ENCODE measurements at regions not wholly inside any gene's neighbourhood (a gene's known extent, or its start where the extent isn't known, plus 50 kb on each side); places are given as distances from the start of the nearest gene placed in this dataset.

DNA sequence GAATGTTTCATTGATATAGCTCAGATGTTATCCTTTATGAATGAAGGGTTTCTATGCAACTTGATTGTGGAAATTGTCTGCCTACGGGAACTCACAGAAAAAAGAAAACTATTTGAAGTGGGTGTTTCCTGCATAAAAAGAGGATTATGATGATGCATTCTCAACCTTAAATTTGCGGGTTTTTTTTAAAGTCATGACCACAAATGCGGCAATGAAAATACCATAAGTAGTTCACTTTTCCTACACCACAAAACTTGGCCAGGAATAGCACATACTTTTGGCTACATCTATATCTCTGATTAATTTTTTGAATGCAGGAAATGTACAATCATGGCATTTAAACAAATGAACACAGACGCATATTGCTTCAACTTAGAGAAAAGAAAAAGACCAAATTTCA is 754.7 kb downstream of the DTWD2 start:
- POLR2A ChIA-PET = no interaction called here
- Mint-ChIP-seq H3K4me1 (ENCODE audit: low read depth) (no peaks in the 10 kb centered on the region), H3K4me3 (no peak overlapping the region), H3K27me3 (no peaks in the 10 kb centered on the region), H3K9me3 (peaks cover 7% of the 10 kb centered on the region), H3K36me3 (ENCODE audit: low read depth) (no peaks in the 10 kb centered on the region), H3K27ac (no peak overlapping the region)
- intact Hi-C loops (cut with micrococcal nuclease) = no loop called here
- CTCF ChIA-PET = no interaction called here
- TF ChIP-seq, protein P1, sequence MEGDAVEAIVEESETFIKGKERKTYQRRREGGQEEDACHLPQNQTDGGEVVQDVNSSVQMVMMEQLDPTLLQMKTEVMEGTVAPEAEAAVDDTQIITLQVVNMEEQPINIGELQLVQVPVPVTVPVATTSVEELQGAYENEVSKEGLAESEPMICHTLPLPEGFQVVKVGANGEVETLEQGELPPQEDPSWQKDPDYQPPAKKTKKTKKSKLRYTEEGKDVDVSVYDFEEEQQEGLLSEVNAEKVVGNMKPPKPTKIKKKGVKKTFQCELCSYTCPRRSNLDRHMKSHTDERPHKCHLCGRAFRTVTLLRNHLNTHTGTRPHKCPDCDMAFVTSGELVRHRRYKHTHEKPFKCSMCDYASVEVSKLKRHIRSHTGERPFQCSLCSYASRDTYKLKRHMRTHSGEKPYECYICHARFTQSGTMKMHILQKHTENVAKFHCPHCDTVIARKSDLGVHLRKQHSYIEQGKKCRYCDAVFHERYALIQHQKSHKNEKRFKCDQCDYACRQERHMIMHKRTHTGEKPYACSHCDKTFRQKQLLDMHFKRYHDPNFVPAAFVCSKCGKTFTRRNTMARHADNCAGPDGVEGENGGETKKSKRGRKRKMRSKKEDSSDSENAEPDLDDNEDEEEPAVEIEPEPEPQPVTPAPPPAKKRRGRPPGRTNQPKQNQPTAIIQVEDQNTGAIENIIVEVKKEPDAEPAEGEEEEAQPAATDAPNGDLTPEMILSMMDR (IDR thresholded peaks at IDR 0.05) = no peak
- ATAC-seq (no peak), DNase-seq (no peak)

DNA sequence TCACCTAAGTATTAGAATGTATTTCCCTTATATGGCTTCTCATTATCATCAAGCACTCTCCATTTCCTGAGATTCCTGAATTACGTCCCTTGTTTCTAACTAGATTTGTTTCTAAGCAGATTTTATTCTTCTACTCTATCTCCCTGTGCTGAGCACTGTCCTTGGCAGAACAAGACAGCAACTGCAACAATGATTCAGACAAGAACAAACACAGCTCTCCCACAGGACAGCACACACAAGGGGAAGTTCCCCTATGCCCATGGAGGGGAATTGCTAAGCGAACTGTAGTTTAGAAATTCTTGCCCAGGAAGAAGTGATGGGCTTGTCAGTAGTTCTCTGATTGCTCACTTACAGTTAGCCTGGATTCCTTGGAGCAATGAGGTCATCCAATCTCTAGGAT is 759.9 kb downstream of the DTWD2 start:
- ChIA-PET POLR2A (no interaction called here), CTCF (no interaction called here)
- peaks cover 9% of the 10 kb centered on the region for H3K9me3 Mint-ChIP-seq
- intact Hi-C loops (cut with micrococcal nuclease) = no loop called here
- no peak overlapping the region for H3K27ac Mint-ChIP-seq
- ATAC-seq (no peak), DNase-seq (no peak)
- TF ChIP-seq, protein P1 (IDR thresholded peaks at IDR 0.05) = no peak
- no peaks in the 10 kb centered on the region for H3K36me3 Mint-ChIP-seq (ENCODE audit: low read depth)
- H3K27me3 Mint-ChIP-seq = no peaks in the 10 kb centered on the region
- no peak overlapping the region for H3K4me3 Mint-ChIP-seq
- H3K4me1 Mint-ChIP-seq (ENCODE audit: low read depth) = no peaks in the 10 kb centered on the region

DNA sequence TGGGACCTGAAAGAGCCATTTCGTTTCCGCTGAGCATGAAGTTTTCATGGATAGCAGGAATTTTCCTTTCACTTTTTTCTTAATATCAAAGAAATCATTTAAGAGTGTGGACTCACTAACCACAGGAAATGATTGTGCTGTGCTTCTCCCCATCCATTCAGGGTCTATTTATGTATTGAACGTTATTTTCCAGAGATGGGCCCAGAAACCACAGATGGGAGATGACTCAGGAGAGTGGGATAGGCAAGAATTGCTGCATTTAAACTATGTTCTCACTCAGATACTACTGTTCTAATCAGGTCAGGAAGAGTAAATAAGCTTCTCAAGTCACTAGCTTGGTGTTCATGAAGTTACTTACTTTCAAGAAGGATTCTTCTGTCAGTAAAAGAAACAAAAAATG is 763.8 kb downstream of the DTWD2 start:
- TF ChIP-seq, protein P1 (IDR thresholded peaks at IDR 0.05) = no peak
- no peaks in the 10 kb centered on the region for H3K27me3 Mint-ChIP-seq
- DNase-seq (no peak), ATAC-seq (no peak)
- ChIA-PET POLR2A (no interaction called here), CTCF (no interaction called here)
- peaks cover 7% of the 10 kb centered on the region for H3K9me3 Mint-ChIP-seq
- no peaks in the 10 kb centered on the region for H3K4me1 Mint-ChIP-seq (ENCODE audit: low read depth)
- intact Hi-C loops (cut with micrococcal nuclease) = no loop called here
- H3K4me3 Mint-ChIP-seq = no peak overlapping the region
- H3K36me3 Mint-ChIP-seq (ENCODE audit: low read depth) = no peaks in the 10 kb centered on the region
- H3K27ac Mint-ChIP-seq = no peak overlapping the region

DNA sequence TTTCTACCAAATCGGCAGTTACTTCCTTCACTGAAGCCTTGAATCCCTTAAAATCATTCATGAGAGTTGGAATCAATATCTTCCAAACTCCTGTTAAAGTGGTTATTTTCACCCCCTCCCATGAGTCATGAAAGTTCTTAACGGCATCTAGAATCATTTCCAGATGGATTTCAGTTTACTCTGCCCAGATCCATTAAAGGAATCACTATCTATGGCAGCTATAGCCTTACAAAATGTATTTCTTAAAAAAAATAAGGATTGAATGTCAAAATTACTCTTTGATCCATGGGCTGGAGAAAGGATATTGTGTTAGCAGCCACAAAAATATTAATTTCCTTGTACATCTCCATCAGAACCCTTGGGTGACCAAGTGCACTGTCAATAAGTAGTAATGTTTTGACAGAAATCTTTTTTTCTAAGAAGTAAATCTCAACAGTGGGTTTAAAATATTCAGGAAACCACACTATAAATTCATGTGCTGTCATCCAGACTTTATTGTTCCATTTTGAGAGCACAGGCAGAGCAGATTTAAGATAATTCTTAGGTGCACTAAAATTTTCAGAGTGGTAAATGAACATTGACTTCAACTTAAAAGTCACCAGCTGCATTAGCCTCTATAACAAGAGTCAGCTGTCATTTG is 767.7 kb downstream of the DTWD2 start:
- ATAC-seq (no peak), DNase-seq (no peak)
- TF ChIP-seq, protein P1 (IDR thresholded peaks at IDR 0.05) = no peak
- H3K27ac Mint-ChIP-seq = no peak overlapping the region
- H3K4me3 Mint-ChIP-seq = no peak overlapping the region
- peaks cover 6% of the 10 kb centered on the region for H3K9me3 Mint-ChIP-seq
- POLR2A ChIA-PET = no interaction called here
- no peaks in the 10 kb centered on the region for H3K4me1 Mint-ChIP-seq (ENCODE audit: low read depth)
- intact Hi-C loops (cut with micrococcal nuclease) = no loop called here
- no peaks in the 10 kb centered on the region for H3K27me3 Mint-ChIP-seq
- CTCF ChIA-PET = no interaction called here
- no peaks in the 10 kb centered on the region for H3K36me3 Mint-ChIP-seq (ENCODE audit: low read depth)

DNA sequence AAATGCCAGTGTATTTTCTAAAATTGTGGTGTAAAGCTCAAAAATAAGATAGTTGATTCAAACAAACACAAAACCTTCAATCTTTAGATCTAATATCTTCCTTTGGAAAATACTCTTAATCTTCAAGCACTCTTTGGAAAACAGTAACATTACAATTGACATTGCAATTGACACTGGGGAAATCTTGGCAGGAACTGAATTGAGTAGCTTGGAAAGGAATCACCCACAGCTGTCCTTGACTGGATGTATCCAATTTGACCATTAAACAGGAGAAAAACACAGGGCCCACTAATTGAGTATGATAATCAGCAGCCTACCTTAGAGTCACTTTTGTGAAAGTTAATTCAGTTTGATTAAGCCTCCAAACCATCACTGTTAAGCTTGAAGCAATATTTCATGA is 776.7 kb downstream of the DTWD2 start:
- ChIA-PET POLR2A (no interaction called here), CTCF (no interaction called here)
- Mint-ChIP-seq H3K27me3 (no peaks in the 10 kb centered on the region), H3K9me3 (peaks cover 12% of the 10 kb centered on the region), H3K4me3 (no peak overlapping the region), H3K4me1 (ENCODE audit: low read depth) (no peaks in the 10 kb centered on the region), H3K27ac (no peak overlapping the region), H3K36me3 (ENCODE audit: low read depth) (no peaks in the 10 kb centered on the region)
- no peak for ATAC-seq
- intact Hi-C loops (cut with micrococcal nuclease) = no loop called here
- TF ChIP-seq, protein P1 (IDR thresholded peaks at IDR 0.05) = no peak
- no peak for DNase-seq
